ACHN (cell line): ENCODE measurements at regions not wholly inside any gene's neighbourhood (a gene's known extent, or its start where the extent isn't known, plus 50 kb on each side); places are given as distances from the start of the nearest gene placed in this dataset.

Experiments used
- DNase-seq: peaks from one replicate; pipeline ENCODE4 v3.0.0-alpha.2; 2015
- in situ Hi-C: cut with HindIII; loops from 2 replicates; pipeline ENCODE4 v1.10.0; 2017; ENCODE audit warnings: low sequenced_read_pairs, low pct_ligation_motif_present, low pct_unique_long_range_greater_than_20kb

- no peak for DNase-seq
- in situ Hi-C loops: no loop called here
These were observed 67.7 kb downstream of the MGST1 start for GRCh38 chr12:16415155-16415554.

GRCh38 chr12:16417058-16417457, 69.6 kb downstream of the MGST1 start:
- DNase-seq: no peak
- in situ Hi-C loops: no loop called here

GRCh38 chr12:16421806-16422205, 74.4 kb downstream of the MGST1 start:
- in situ Hi-C loops: no loop called here
- no peak for DNase-seq

DNA sequence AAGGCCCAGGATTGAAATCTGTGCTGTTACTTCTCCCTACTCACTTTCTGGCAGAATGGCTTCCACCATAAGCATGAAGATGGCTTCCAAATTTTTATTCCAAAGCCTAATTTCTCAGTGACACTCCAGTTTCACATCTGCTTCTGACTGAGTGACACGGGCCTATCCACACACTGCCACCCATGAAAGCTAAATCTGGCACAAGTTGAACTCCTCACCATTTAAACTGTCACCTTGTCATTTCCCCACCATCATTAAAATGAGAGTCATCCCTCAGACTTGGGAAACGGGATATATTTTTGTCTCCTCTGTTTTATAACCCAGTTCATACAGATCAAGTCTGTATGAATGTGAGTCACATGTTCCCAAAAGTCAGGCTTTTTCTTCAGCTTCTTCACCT, 77.1 kb downstream of the MGST1 start:
- DNase-seq: no peak
- in situ Hi-C loops: no loop called here

DNA sequence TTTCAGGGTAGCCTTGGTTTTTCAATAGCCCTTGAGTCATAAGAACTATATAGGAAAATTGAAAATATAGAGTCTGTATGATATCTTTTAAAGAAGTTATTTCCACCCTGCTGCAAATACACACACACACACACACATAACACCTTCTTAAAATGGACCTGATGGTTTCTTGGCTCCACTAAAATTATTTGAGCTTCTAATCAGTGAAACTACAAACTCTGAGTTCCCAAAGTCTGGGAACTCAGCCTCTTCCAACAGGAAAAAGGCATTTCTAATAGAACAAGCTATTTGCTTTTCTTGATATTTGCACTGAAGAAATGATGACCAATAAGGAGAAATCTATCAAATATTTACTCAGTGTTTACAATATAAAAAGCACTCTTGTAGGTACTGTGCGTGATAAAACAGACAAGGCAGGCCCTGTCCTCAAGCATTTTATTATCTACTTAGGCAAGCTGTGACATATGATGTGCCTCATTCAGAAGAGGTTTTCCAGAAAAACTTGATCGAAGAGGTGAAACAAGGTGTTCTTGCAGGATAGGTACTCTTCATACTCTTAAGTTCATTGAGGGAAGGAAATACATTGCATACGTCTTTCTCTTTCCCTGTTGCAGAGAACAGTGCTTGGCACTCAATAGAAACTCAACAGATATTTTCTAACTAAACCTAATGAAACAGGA, 88.6 kb downstream of the MGST1 start:
- in situ Hi-C loops: no loop called here
- no peak for DNase-seq

DNA sequence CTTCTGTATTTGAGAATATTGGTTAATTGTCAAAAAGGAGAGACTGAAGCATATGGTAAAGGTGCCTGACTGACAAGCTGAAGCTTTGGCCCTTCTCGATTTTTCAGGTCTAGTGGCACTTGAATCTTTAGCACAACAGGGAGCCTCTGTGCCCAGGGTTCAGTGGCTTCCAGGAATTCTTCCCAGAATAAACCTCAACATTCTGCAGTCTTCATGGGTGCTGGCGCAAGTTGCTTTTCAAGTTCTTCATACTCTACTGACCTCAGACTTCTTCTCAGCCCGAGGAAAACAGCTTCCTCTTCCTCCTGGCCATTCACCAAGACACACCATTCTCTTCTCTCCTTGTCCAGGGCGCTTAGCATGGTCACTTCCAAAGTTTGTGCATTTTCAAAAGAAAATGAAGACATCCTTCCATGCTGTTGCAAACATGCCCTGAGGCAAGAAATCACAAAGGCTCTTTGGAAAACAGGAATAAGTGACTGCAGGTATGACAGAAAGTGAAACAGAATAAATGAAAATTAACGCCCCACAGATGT, 89.9 kb downstream of the MGST1 start:
- in situ Hi-C loops: no loop called here
- DNase-seq: peak; percentile 72

- in situ Hi-C loops: no loop called here
- DNase-seq: no peak
These were observed 90.5 kb downstream of the MGST1 start for GRCh38 chr12:16437926-16438325.

DNA sequence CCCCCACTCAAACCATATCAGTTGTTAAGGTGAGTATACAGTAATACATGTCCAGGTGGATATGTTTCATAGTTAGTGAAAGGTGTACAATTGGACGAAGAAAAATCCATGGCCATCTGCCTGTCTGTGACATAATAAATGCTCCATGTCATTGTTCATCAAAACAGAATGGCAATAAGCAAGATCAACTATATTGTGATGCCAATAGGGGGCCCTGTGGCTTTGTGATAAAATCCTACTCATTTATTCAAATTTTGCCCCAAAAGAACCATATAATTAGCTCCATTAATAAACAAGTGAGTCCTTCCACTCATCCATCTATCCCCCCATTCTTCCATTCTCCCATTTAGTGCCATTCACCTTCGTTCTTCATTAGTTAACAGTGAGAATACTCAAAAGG, 102.0 kb downstream of the MGST1 start:
- in situ Hi-C loops: no loop called here
- DNase-seq: no peak

DNA sequence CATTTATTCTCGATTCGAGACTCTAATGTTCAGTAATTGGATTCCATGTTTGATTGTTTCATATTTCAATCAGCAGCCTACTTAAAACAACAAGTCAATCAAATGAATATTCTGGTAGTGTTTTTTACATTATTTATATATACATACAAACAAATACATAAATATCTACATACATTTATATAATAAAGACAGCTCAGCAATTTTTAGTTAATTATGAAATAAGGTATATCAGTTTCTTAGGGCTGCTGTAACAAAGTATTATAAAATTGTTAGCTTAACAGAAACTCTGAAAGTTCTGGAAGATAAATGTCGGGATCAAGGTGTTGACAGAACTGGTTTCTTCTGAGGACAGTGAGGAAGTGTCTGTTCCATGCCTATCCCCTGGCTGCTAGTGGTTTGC, 105.9 kb downstream of the MGST1 start:
- no peak for DNase-seq
- in situ Hi-C loops: no loop called here

DNA sequence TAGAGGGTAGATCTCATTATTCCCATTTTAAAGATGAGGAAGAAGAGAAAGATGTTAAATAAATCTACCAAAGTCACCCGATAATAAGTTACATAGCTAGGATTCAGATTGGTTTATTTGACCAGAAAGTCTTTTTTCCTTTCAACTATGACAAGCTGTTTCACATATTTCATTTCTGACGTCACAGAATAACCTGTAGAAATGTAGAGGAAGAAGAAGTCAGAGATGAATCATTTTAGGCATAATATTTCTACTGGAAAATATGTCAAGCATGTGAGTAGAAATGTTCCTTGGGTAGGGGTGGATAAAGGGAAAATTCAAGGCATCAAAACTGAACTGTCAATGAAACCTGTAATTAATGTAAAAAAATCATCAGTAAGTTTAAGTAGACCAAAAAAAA, 107.0 kb downstream of the MGST1 start:
- no peak for DNase-seq
- in situ Hi-C loops: no loop called here

DNA sequence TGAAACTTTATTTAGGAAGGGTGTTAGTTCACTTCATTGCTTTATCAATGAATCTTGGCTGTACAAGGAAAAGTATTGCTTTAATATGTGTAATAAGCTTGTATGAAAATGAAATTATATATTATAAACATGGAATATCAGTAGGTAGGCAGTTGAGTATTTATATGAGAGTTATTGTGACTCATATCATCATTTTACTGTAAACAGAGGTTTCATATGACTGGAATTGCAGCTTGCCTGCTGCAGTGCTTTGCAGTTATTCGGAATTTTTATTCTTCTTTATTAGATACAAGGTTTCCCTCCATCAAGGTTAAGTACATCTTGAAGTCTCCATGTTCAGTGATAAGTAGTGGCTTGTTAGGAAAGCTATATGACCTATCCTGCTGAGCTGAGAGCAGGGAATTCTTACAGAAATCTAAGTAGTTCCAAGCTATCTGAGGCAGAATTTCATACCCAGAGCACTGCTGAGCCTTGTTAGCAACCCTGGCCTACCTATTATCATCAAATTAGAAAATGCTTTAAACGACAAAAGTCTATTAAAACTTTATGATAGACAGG, 111.2 kb downstream of the MGST1 start:
- in situ Hi-C loops: no loop called here
- no peak for DNase-seq

DNA sequence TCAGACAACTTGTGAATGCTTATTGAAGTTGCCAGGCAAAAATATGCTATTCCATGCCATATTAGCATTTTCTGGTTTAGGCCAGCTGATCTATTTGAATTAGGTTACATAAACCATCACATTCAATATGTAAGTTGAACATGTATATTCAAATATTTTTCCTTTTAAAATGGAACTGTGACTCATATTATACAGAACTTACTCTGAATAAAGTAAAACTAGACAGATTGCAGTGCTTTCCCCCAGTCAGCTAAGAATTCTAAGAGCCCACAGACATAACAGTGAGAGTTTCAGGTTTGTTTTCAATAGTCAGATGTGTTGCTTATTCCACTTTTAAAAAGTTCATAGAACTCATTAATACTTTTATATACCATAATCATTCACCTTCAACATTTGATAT, 119.8 kb downstream of the MGST1 start:
- in situ Hi-C loops: no loop called here
- no peak for DNase-seq

DNA sequence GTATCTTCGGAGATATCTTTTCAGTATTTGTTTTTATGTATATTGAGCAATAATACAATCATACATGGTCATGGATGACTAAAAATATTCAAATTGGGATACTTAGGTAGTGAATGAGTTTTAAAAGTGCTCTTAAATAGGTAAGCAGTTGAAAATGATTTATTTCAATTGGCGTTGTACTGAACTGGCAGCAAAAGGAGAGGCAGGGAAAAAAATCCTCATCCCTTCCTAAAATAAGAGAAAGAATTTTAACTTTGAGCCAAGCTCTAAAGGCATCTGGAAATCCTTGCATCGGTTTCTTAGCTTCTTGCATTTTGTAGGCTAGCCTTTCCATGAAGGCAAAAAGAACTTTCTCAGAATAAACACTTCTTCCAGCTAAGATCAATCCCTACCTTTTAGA, 125.2 kb downstream of the MGST1 start:
- no peak for DNase-seq
- in situ Hi-C loops: no loop called here

GRCh38 chr12:16473610-16474326, 126.3 kb downstream of the MGST1 start:
- in situ Hi-C loops: no loop called here
- no peak for DNase-seq

DNA sequence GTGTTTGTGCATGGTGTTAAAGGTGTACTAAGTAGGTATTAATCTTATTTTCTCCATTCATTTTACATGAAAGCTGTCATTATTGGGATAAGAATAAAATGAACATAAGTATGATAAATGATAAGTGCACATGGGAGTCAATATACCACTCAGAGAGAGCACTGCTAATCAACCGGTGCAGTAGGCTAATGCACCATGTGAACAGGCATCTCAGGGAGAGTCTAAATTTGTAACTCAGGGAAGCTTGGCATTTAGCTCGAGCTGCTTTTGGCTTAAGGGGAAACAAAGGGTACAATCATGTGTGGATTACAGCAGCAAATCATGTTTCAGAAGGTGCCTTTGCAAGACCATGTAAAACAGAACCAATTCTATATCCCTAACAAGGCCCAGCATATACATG, 127.4 kb downstream of the MGST1 start:
- no peak for DNase-seq
- in situ Hi-C loops: no loop called here

DNA sequence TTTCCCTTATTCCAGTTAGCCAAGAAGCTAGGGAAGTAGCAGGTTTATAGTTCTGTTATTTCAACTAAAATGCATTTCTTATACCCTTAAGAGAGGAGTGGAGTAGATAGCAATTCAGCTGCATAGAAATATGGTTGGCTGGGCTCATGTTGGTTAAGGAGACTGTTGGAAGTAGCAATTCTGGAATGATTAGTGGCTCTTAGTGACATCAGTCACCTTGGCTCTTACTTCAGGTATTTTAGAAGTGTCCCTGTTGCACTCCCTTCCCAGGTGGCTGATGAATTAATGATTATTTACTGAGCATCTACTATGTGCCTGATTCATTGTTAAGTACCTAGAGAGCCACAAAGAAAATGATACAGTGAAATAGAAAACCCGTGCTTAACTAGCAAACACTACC, 128.1 kb downstream of the MGST1 start:
- in situ Hi-C loops: no loop called here
- DNase-seq: no peak

GRCh38 chr12:16482726-16483125, 123.2 kb downstream of the LMO3 start:
- no peak for DNase-seq
- in situ Hi-C loops: no loop called here

DNA sequence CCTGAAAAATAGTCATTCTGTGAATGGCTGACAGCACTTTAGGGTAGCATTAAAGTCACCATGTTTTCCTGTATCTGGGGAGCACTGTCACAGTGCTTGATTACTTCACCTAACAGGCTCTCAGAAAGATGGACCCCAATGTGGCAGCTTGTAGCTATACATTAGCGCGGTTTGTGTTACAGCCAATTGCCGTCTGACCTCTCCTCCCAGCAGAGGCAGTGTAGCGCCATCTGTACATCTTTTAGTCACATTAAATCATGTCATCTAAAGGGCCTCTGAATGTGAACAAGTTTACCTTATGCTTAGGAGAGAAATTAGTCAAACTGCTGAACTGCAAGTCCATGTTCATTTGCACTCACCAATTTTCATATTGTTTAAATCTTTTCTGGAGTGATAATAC, 113.7 kb downstream of the LMO3 start:
- in situ Hi-C loops: no loop called here
- no peak for DNase-seq

DNA sequence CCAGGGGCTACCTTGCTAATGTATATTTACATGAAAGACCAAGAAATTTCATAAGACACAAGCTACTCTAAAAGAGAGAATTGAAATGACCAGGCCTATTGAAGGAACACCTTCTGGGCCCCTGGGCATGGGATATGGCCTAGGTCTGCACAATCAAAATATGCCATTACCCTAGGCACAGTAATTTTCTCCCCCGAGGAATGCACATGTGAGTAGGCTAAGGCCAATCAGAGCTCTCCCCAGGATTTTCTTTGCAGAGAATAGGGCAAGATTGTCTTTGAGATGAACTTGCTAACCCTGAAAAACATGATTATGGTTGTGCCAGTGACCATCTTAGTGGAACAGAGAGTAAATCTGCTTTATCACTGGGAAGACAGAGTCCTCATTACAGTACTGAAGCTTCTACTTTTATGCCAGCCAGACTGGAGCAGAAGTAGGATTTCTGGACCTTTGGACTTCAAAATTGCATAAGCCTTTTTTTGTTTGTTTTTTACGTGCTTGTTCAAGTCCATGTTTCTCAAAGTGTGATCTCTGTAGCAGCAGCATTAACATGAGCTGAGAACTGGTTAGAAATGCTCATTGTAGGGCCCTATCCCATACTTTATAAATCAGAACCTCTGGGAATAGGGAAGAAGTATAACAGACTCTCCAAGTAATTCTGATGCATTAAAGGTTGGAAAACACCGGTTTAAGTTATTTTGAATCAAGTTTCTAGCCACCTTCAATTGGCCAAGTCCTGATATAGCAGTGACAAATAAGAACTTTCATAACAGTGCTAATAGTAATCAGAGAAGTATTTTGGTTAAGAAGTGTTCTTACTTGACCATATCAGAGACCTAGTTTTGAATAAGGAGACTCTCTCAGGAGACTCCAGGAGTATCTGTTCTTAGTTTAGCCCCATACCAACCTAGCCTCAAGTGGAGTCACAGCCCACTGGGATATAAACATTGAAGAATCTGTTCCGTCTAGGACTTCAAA, 112.9 kb downstream of the LMO3 start:
- DNase-seq: no peak
- in situ Hi-C loops: no loop called here
